HepG2 (cell line): ENCODE measurements at regions not wholly inside any gene's neighbourhood (a gene's known extent, or its start where the extent isn't known, plus 50 kb on each side); places are given as distances from the start of the nearest gene placed in this dataset.

Experiments used
- ATAC-seq: fragments of 200-7000 bp; cut with Tn5 transposase; 3 replicates; pipeline ENCODE4 v1.9.1; 2020; ENCODE audit warnings: mild to moderate bottlenecking, moderate library complexity
- BruUV-seq: library from RNA; stranded (reverse); fragments of 400-500 nt; replicated peaks from 2 replicates; lab custom pipeline; 2021; lab: Mats Ljungman, UMichigan
- CTCF ChIA-PET: fragments of 300-600 bp; formaldehyde crosslinking; extraction: SDS; loops from one replicate; lab custom pipeline; 2021; ENCODE audit warnings: low total read pairs, inconsistent platforms, low intra/inter-chr PET ratio; lab: Yijun Ruan, JAX
- POLR2A ChIA-PET: fragments of 350-600 bp; sonication (Branson Sonifier 250); formaldehyde crosslinking; loops from one replicate; lab custom pipeline; 2020; ENCODE audit warnings: antibody characterized with exemption, inconsistent platforms; lab: Yijun Ruan, JAX
- DNase-seq: peaks from one replicate; pipeline ENCODE4 v3.0.0-alpha.2; 2015; ENCODE audit warnings: low spot score
- FAIRE-seq: peaks from 3 replicates; lab custom pipeline; 2011; peaks lifted over from hg19 to GRCh38; lab: Jason Lieb, UNC
- H2AFZ ChIP-seq: one replicate; pipeline ENCODE4 v1.6.1; 2011; ENCODE audit warnings: low read length, inconsistent platforms
- H3K27ac ChIP-seq: fragments of 300-600 bp; 3 replicates; pipeline ENCODE4 v1.8.0; 2011; ENCODE audit warnings: mixed run types, mild to moderate bottlenecking, mixed read lengths, low read length, inconsistent platforms; ENCODE audit not compliant: insufficient read depth; ENCODE audit errors: extremely low read length
- H3K27me3 ChIP-seq, 2 experiments: fragments of 200-600 bp in 1 of 2; 2 replicates in 1 of 2; 3 replicates in 1 of 2; pipeline versions ENCODE4 v1.6.0 to v1.8.0; 2011; ENCODE audit warnings: low read length in 2 of 2, mild to moderate bottlenecking in 2 of 2, moderate library complexity in 2 of 2, inconsistent platforms in 1 of 2; ENCODE audit not compliant: insufficient read depth in 2 of 2, control insufficient read depth in 1 of 2
- H3K36me3 ChIP-seq, 2 experiments: fragments of 200-600 bp in 1 of 2; replicated peaks in 1 of 2; 2 replicates in 1 of 2; 3 replicates in 1 of 2; pipeline versions ENCODE4 v1.5.1 to v1.8.0; 2011; ENCODE audit warnings: low read length in 2 of 2, inconsistent platforms in 1 of 2; ENCODE audit not compliant: insufficient read depth in 2 of 2, control insufficient read depth in 1 of 2
- H3K4me1 ChIP-seq: 2 replicates; pipeline ENCODE4 v1.5.1; 2012; ENCODE audit warnings: low read length, inconsistent platforms; ENCODE audit not compliant: insufficient read depth
- H3K4me2 ChIP-seq: 2 replicates; pipeline ENCODE4 v1.6.0; 2011; ENCODE audit warnings: low read depth, low read length, inconsistent platforms
- H3K4me3 ChIP-seq, 3 experiments: fragments of 200-600 bp in 1 of 3; sonication (generic), shearing (Covaris generic) in 1 of 3; replicated peaks in 1 of 3; 2 replicates each; pipeline ENCODE4 v1.5.1; 2011 to 2016; ENCODE audit warnings: low read length in 3 of 3, inconsistent platforms in 2 of 3, low read depth in 2 of 3, mild to moderate bottlenecking in 2 of 3, control low read depth in 1 of 3, mixed read lengths in 1 of 3; ENCODE audit not compliant: insufficient read depth in 1 of 3
- H3K79me2 ChIP-seq: one replicate; pipeline ENCODE4 v1.6.1; 2011; ENCODE audit warnings: low read length, inconsistent platforms; ENCODE audit not compliant: insufficient read depth
- H3K9ac ChIP-seq: 2 replicates; pipeline ENCODE4 v1.6.0; 2011; ENCODE audit warnings: mild to moderate bottlenecking, low read depth, low read length, inconsistent platforms; ENCODE audit not compliant: insufficient read depth
- H3K9me3 ChIP-seq: 2 replicates; pipeline ENCODE4 v1.5.1; 2012; ENCODE audit warnings: mild to moderate bottlenecking, low read length
- H4K20me1 ChIP-seq: 2 replicates; pipeline ENCODE4 v1.6.0; 2011; ENCODE audit warnings: inconsistent platforms, mild to moderate bottlenecking, low read length, moderate library complexity; ENCODE audit not compliant: insufficient read depth
- ARID3A ChIP-seq: IDR thresholded peaks from 2 replicates; pipeline ENCODE4 v1.6.1; 2012; ENCODE audit warnings: low read depth, low read length, improper control_type of control experiment
- CEBPG ChIP-seq: IDR thresholded peaks from 2 replicates; pipeline ENCODE4 v1.6.1; 2016
- FOXA1 ChIP-seq, 2 experiments: fragments of 450-650 bp in 1 of 2; sonication (generic) in 1 of 2; formaldehyde crosslinking in 1 of 2; IDR thresholded peaks; 2 replicates each; pipeline versions ENCODE4 v1.4.0 to v1.6.1; 2016 to 2020; ENCODE audit warnings: missing genetic modification reagents in 1 of 2
- FOXA3 ChIP-seq: IDR thresholded peaks from 2 replicates; pipeline ENCODE4 v1.6.1; 2016; ENCODE audit warnings: missing genetic modification reagents, missing compliant biosample characterization
- NFKB2 ChIP-seq: sonication (generic); formaldehyde crosslinking; IDR thresholded peaks from 2 replicates; pipeline ENCODE4 v1.4.0; 2020; ENCODE audit warnings: missing genetic modification reagents, borderline replicate concordance
- ONECUT2 ChIP-seq: sonication (generic); formaldehyde crosslinking; IDR thresholded peaks from 2 replicates; pipeline ENCODE4 v1.4.0; 2020; ENCODE audit warnings: missing genetic modification reagents
- PREB ChIP-seq: sonication (generic); formaldehyde crosslinking; IDR thresholded peaks from 2 replicates; pipeline ENCODE4 v1.4.0; 2020; ENCODE audit warnings: missing genetic modification reagents
- SP4 ChIP-seq: sonication (generic); formaldehyde crosslinking; IDR thresholded peaks from 2 replicates; pipeline ENCODE4 v1.8.1; 2023; ENCODE audit warnings: mild to moderate bottlenecking, missing genetic modification reagents
- SUZ12 ChIP-seq: fragments of 150-350 bp; IDR thresholded peaks from 2 replicates; pipeline ENCODE4 v1.6.1; 2014; ENCODE audit warnings: low read depth, low read length
- TBL1XR1 ChIP-seq: fragments of 150-350 bp; IDR thresholded peaks from 2 replicates; pipeline ENCODE4 v1.6.1; 2014; ENCODE audit warnings: borderline replicate concordance, low read length; ENCODE audit not compliant: partially characterized antibody
- ZNF296 ChIP-seq: sonication (generic); formaldehyde crosslinking; conservative IDR thresholded peaks from 2 replicates; pipeline ENCODE4 v1.5.0; 2020; ENCODE audit warnings: mild to moderate bottlenecking, missing genetic modification reagents
- ZNF589 ChIP-seq: sonication (generic); formaldehyde crosslinking; conservative IDR thresholded peaks from 2 replicates; pipeline ENCODE4 v1.8.0; 2022; ENCODE audit warnings: mild to moderate bottlenecking, moderate library complexity, missing genetic modification reagents
- ZNF703 ChIP-seq: sonication (generic); formaldehyde crosslinking; IDR thresholded peaks from 2 replicates; pipeline ENCODE4 v1.5.1; 2020; ENCODE audit warnings: missing genetic modification reagents, mild to moderate bottlenecking, moderate library complexity, borderline replicate concordance
- ZSCAN9 ChIP-seq: IDR thresholded peaks from 2 replicates; pipeline ENCODE4 v1.6.1; 2016; ENCODE audit warnings: borderline replicate concordance
- WGBS: methylation state at CpG from one replicate; pipeline ENCODE4 v1.1.6; 2017; ENCODE audit warnings: low lambda C conversion rate; 5-methylcytosine and 5-hydroxymethylcytosine counted together
- in situ Hi-C: cut with HindIII; loops from 2 replicates; pipeline ENCODE4 v1.10.0; 2017; ENCODE audit warnings: low pct_unique_long_range_greater_than_20kb; ENCODE audit not compliant: extremely low pct_ligation_motif_present
- intact Hi-C: fragments of 100-400 bp; cut with micrococcal nuclease; formaldehyde crosslinking; loops from one replicate; pipeline ENCODE4 v1.10.0; 2022; ENCODE audit not compliant: unreplicated experiment
- TF ChIP-seq, protein P1 (sequence below): sonication (generic); formaldehyde crosslinking; IDR thresholded peaks from 2 replicates; pipeline ENCODE4 v1.4.0; 2020; ENCODE audit warnings: missing genetic modification reagents, low read depth, mild to moderate bottlenecking, borderline replicate concordance
- TF ChIP-seq, protein P2 (sequence below): sonication (generic); formaldehyde crosslinking; conservative IDR thresholded peaks from 2 replicates; pipeline ENCODE4 v1.8.0; 2022; ENCODE audit warnings: mild to moderate bottlenecking, moderate library complexity, missing genetic modification reagents

DNA sequence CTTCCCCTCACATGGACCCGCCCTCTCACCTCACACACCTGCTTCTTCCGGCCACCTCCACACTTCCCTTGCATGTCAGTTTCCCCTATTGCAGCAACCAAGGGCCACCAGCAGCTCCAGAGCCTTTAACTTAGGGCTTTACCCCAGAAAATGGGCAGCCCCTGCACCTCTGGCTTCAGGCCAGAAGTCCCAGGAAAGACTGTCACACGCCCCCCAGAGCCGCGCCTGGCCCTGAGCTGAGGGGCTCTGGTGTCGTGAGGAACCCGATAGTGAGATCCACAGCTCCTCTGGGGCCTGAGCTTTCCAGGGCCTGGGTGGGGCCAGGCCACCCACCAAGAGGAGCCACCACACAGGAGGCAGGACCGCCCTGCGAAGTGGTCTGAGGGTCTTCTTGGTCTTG, 182.4 kb downstream of the DLL1 start:
- no peak overlapping the region for H3K27ac ChIP-seq
- no peaks in the 10 kb centered on the region for H3K4me1 ChIP-seq
- H4K20me1 ChIP-seq: no peaks in the 10 kb centered on the region; the same call in 1 of the 2 replicates
- TF ChIP-seq FOXA3 (CRISPR knock-in tag): no peak
- no peak for TF ChIP-seq ZNF296 (CRISPR knock-in tag)
- no peak for TF ChIP-seq NFKB2 (CRISPR knock-in tag)
- no peak for TF ChIP-seq FOXA1 (IDR thresholded peaks at IDR 0.05)
- no peak for TF ChIP-seq FOXA1 (CRISPR knock-in tag; IDR thresholded peaks at IDR 0.05)
- no peak for TF ChIP-seq TBL1XR1
- TF ChIP-seq SUZ12: no peak
- TF ChIP-seq, protein P1, sequence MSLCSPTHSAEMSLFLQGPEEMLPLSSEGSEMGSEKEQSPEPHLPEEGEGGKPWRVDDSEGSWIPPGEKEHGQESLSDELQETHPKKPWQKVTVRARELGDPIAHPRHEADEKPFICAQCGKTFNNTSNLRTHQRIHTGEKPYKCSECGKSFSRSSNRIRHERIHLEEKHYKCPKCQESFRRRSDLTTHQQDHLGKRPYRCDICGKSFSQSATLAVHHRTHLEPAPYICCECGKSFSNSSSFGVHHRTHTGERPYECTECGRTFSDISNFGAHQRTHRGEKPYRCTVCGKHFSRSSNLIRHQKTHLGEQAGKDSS (CRISPR knock-in tag): no peak
- no peak for TF ChIP-seq ONECUT2 (CRISPR knock-in tag)
- no peak for TF ChIP-seq ZNF703 (CRISPR knock-in tag)
- TF ChIP-seq SP4 (CRISPR knock-in tag): no peak
- TF ChIP-seq CEBPG (CRISPR knock-in tag): no peak
- TF ChIP-seq, protein P2, sequence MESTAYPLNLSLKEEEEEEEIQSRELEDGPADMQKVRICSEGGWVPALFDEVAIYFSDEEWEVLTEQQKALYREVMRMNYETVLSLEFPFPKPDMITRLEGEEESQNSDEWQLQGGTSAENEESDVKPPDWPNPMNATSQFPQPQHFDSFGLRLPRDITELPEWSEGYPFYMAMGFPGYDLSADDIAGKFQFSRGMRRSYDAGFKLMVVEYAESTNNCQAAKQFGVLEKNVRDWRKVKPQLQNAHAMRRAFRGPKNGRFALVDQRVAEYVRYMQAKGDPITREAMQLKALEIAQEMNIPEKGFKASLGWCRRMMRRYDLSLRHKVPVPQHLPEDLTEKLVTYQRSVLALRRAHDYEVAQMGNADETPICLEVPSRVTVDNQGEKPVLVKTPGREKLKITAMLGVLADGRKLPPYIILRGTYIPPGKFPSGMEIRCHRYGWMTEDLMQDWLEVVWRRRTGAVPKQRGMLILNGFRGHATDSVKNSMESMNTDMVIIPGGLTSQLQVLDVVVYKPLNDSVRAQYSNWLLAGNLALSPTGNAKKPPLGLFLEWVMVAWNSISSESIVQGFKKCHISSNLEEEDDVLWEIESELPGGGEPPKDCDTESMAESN: no peak
- no peak for TF ChIP-seq PREB (CRISPR knock-in tag)
- TF ChIP-seq ZSCAN9 (CRISPR knock-in tag): no peak
- no peak for TF ChIP-seq ZNF589 (CRISPR knock-in tag)
- TF ChIP-seq ARID3A: no peak
- H3K4me2 ChIP-seq: no peak overlapping the region
- no peak overlapping the region for H3K9ac ChIP-seq
- H3K36me3 ChIP-seq: no peaks in the 10 kb centered on the region
- ATAC-seq (no peak), FAIRE-seq (no peak), DNase-seq (no peak)
- in situ Hi-C loops (no loop called here), intact Hi-C loops (no loop called here)
- no peak overlapping the region for H3K4me3 ChIP-seq
- no TSS peak for BruUV-seq
- H3K79me2 ChIP-seq: no peaks in the 10 kb centered on the region
- H2AFZ ChIP-seq: no peak overlapping the region
- ChIA-PET POLR2A (no interaction called here), CTCF (no interaction called here)
- no peaks in the 10 kb centered on the region for H3K9me3 ChIP-seq
- WGBS: 51% methylated on average over 7 of the region's 9 CpGs
- peaks cover 15 to 66% of the 10 kb centered on the region in 2 experiments; a peak in 4 of 5 replicates for H3K27me3 ChIP-seq
